ENCODE measurements at regions not wholly inside any gene's neighbourhood (a gene's known extent, or its start where the extent isn't known, plus 50 kb on each side); places are given as distances from the start of the nearest gene placed in this dataset.
A peak's percentile ranks its signal among the peaks of the same experiment; 100 is the strongest.

- DNase-seq (ENCODE audit: low read depth), result no peak
Measured at GRCh38 chr4:13844740-13845139, 217.2 kb upstream of the BOD1L1 start.

- DNase-seq (ENCODE audit: low read depth), result no peak
Measured at GRCh38 chr4:13849778-13850177, 222.3 kb upstream of the BOD1L1 start.

DNA sequence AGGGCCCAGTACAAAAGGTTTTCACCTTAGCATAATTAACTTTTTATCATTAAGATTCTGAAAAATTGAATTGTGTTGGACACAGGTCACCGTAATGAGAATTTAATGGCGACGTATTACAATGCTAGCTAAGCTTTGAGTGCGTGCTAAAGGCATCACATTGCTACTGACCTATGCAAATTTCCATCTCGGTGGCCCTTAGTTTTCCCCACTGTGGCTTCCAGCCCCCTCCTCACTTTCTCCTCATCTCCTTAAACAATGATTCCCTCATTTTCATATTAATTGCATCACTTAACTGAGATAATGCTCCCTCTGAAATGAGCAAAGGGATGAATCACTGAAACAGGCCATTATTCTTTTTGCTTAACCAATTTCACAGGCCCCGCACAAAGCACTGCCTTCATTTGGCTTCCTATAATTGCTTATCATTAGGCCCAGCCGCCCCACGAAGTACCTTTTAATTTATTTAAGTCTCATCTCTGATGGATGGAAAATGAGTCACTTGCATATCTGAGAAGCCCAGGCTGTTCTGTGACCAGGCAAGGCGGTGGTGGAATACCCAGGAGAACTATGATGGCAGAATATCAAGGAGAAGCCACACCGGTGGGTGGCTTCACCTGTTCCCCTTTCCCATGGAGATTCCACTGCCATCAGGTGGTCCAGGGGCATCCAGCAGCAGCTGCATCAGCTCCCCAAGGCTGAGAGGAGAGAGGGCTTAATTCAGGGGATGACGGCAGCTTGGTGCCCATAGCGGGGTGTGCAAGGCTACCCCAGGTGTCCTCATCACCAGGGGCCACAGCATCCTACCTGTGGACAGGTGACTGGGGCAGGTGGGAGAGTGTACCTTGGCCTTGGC lies 223.8 kb upstream of the BOD1L1 start:
- DNase-seq (ENCODE audit: low read depth), result no peak

GRCh38 chr4:13852411-13852810 lies 224.9 kb upstream of the BOD1L1 start:
- no peak for DNase-seq (ENCODE audit: low read depth)

DNA sequence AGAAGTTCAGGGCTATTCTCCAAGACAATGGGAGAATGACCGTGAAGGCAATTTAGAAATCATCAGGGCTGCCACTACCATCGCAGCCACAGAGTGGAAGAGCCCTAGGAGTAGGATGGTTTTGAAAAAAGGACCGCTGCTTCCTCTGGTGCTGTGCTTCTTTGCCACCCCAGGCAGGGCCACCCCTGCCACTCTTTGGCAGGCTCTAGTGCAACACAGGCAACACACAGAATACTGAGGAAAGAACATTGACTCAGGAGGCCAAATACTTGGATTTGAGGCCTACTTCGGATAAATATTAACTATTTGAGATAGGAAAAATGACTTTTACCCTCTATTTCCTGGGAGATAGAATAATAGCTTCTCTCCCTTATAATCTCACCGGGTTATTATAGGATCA lies 228.9 kb upstream of the BOD1L1 start:
- no peak for DNase-seq (ENCODE audit: low read depth)

- DNase-seq (ENCODE audit: low read depth), result no peak
Measured at GRCh38 chr4:13857397-13857796, 229.9 kb upstream of the BOD1L1 start.

- no peak for DNase-seq (ENCODE audit: low read depth)
Measured at GRCh38 chr4:13857800-13858199, 230.3 kb upstream of the BOD1L1 start.

DNA sequence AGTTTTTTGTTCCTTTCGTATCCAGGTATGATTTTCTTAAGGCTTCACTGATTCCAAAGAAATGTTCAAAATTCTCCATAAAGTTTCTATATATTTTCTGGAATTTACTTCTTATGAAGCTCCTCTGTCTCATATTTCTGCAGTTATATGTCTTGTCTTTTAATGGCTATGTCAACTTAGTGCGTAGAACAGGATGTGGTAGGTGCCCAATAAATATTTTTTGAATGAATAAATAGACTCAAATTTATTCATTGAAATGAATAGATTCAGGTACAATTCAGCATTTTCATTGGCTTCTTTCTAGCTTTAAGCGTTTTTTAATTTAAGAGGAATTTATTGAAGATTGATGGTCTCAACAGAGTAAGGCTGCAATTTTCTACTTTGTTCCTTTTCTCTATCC lies 231.9 kb upstream of the BOD1L1 start:
- DNase-seq (ENCODE audit: low read depth), result no peak

- peak; percentile 24 for DNase-seq (ENCODE audit: low read depth)
Measured at GRCh38 chr4:13860126-13860525, 232.6 kb upstream of the BOD1L1 start.

DNA sequence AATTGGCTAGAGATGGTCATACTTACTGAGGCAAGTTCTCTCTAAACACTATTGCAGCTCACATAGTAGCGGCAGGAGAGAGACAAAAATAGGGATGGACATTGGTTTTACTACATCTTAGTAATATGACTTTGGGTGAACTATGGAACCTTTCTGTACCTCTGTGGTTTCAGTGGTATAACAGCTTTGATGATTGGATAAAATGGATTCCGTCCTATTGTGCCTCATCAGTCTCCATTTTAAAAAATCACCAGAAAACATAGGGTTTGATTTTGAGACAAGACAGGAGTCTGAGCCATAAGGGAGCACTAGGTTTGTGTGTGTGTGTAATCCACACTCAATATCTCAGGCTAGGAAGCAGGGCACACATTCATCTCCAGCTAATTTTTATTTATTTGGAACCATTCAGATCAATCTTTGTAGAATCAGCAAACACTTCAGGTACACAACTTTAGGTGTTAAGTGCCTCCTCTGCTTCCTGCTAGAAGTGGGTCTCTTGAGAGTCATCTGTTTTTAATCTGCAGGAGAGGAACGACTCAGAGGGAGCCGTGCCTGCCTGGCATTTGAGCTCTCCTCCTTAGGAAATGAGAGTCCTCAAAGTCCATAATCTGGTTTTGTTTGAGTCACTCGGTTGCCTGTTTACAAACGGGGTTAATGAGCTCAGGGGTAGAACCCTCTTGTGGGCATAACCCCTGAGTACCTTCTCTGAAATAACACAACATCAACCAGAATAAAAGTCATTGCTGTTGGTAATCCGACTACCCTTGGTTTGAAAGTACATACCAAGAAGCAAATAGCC lies 238.5 kb upstream of the BOD1L1 start:
- DNase-seq (ENCODE audit: low read depth), result peak; percentile 46

DNA sequence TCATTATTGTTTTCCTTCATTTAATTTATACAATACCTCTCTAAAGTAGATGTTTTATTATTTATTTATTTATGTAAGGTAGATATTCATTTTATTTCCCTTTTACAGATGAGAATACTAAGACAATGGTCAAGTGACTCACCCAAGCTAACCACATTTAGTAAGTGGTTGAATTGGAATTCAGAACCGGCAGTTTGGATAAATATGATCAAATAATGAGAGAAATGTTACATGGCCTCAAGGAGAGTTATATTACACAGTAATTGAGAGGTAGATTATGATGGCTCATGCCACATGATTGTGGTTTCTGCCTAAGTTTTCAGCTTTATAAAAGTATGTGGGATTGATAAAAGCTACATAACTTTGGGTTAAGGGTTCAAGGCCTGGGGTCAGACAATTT lies 239.4 kb upstream of the BOD1L1 start:
- peak; percentile 22 for DNase-seq (ENCODE audit: low read depth)

DNA sequence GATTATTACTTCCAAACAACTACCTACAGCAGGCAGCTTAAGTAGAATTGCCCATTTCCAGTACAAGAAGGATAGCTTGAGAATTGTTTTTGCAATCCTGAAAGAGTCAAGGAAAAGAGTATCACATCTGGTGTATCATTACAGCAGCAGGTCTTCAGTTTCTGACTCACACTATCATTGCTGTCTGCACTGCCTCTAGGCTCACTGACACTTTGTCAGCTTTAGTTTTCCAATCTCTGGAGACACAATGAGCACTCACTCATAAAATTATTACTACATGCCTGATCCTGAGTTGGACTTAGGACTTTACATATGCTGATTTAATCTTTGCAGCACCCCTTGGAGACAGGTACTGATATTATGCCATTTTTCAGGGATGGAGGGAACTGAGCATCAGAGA lies 244.6 kb upstream of the BOD1L1 start:
- no peak for DNase-seq (ENCODE audit: low read depth)

DNA sequence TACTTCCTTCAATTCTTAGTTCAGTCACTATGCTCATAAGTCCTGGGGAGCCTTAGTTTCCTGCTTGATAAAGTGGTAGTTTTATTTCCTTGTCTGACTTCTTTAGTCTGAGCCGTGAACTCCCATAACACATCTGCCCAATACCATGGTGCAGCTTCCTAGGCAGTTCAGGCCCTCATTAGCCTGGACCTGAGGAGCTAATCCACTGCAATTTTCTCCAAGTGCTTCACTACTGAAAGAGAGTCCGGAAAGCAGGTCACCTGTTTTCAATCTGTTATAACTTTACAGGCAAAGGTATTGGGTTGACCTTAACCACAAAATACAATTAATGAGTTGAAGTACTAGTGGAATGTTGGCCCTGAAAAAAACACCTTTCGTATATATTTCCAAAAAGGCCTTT lies 245.4 kb upstream of the BOD1L1 start:
- no peak for DNase-seq (ENCODE audit: low read depth)

- DNase-seq (ENCODE audit: low read depth), result no peak
Measured at GRCh38 chr4:13875181-13875580, 247.7 kb upstream of the BOD1L1 start.

- DNase-seq (ENCODE audit: low read depth), result no peak
Measured at GRCh38 chr4:13876131-13876530, 248.6 kb upstream of the BOD1L1 start.

GRCh38 chr4:13876940-13877339 lies 249.4 kb upstream of the BOD1L1 start:
- DNase-seq (ENCODE audit: low read depth), result no peak

DNA sequence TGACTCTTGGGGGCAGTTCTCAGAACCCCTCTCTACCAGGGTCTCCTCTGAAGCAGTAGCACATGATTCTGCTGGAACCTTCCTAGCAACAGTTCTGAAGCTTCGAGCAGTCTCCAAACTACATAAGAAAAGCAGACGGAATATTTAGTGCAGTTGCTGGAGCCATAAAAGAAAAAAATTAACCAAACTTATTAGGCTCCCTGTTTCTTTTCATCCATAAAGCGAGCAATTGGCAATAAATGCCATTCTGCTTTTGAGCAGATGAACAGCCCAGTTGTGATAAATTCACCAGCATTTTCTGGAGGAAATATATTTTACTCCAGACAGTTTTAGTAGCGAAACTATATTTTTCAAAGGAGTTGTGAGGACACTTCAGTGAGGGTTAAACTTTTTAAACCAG lies 250.1 kb upstream of the BOD1L1 start:
- no peak for DNase-seq (ENCODE audit: low read depth)

DNA sequence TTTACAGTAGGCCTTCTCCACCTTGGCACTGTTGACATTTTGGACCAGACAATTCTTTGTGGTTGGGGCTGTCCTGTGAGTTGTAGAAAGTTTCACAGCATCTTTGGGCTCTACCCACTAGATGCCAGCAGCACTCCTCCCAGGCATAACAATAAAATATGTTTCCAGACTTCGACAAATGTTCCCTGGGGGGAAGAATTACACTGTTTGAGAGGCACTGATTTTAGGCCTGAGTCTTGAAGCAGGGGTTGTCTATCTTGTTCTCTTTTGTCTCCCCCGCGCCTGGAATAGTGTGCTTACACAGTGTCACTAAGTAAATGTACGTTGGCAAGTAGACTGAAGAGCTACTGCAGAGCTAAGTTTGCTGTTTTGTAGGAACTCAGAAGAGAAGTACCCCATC lies 254.4 kb upstream of the BOD1L1 start:
- DNase-seq (ENCODE audit: low read depth), result peak; percentile 7

GRCh38 chr4:13887010-13887409 lies 259.5 kb upstream of the BOD1L1 start:
- no peak for DNase-seq (ENCODE audit: low read depth)

- DNase-seq (ENCODE audit: low read depth), result peak; percentile 92
Measured at GRCh38 chr4:13888112-13888511, 260.6 kb upstream of the BOD1L1 start.

GRCh38 chr4:13891544-13891939 lies 264.0 kb upstream of the BOD1L1 start:
- DNase-seq (ENCODE audit: low read depth), result no peak

- DNase-seq (ENCODE audit: low read depth), result no peak
Measured at GRCh38 chr4:13892739-13893105, 265.2 kb upstream of the BOD1L1 start.

GRCh38 chr4:13893211-13893610 lies 265.7 kb upstream of the BOD1L1 start:
- no peak for DNase-seq (ENCODE audit: low read depth)

Data from HT1080 (cell line).